B cell (primary cell): ENCODE measurements at regions not wholly inside any gene's neighbourhood (a gene's known extent, or its start where the extent isn't known, plus 50 kb on each side); places are given as distances from the start of the nearest gene placed in this dataset.

ENCODE experiments used
- CTCF ChIP-seq: fragments of 200-600 bp; IDR thresholded peaks from one replicate; pipeline ENCODE4 v1.8.0; 2022; ENCODE audit warnings: antibody characterized with exemption, mild to moderate bottlenecking
- EZH2 ChIP-seq: IDR thresholded peaks from 2 replicates; pipeline ENCODE4 v1.6.1; 2012; ENCODE audit warnings: borderline replicate concordance, low read depth, mild to moderate bottlenecking, moderate library complexity, low read length; ENCODE audit not compliant: insufficient read depth, poor library complexity, severe bottlenecking

GRCh38 chr14:36055681-36056225 is 120.8 kb downstream of the PTCSC3 start:
- TF ChIP-seq CTCF (no peak), EZH2 (no peak)
